GM10248 (cell line): ENCODE measurements at regions not wholly inside any gene's neighbourhood (a gene's known extent, or its start where the extent isn't known, plus 50 kb on each side); places are given as distances from the start of the nearest gene placed in this dataset.

Experiments used
- CTCF ChIA-PET: fragments of 300-600 bp; sonication (Branson Sonifier 250); formaldehyde crosslinking; extraction: SDS; loops from one replicate; lab custom pipeline; 2021; ENCODE audit warnings: antibody characterized with exemption; lab: Yijun Ruan, JAX
- POLR2A ChIA-PET: fragments of 350-650 bp; sonication (Branson Sonifier 250); formaldehyde crosslinking; extraction: SDS; loops from one replicate; lab custom pipeline; 2020; ENCODE audit warnings: antibody characterized with exemption; lab: Yijun Ruan, JAX
- DNase-seq: peaks from one replicate; pipeline ENCODE4 v3.0.0; 2012; ENCODE audit errors: extremely low spot score
- CTCF ChIP-seq: IDR thresholded peaks from 2 replicates; pipeline ENCODE4 v1.5.1; 2012; ENCODE audit warnings: mild to moderate bottlenecking, low read depth; ENCODE audit errors: extremely low read depth, missing control alignments, control extremely low read depth

- no peak for DNase-seq
- ChIA-PET POLR2A (no interaction called here), CTCF (no interaction called here)
- TF ChIP-seq CTCF, result no peak
Measured at GRCh38 chr17:17416007-17416399, 60.8 kb upstream of the MED9 start.

- TF ChIP-seq CTCF, result no peak
- ChIA-PET POLR2A (no interaction called here), CTCF (interaction anchor here (0.7 kb wide), 1 partner anchor 80 kb away, joined by 3 read pairs; no protein-coding TSS in a partner anchor)
- no peak for DNase-seq
Measured at GRCh38 chr17:17416400-17417360, 60.1 kb upstream of the MED9 start.

- ChIA-PET POLR2A (no interaction called here), CTCF (interaction anchor here (0.7 kb wide), 1 partner anchor 79 kb away, joined by 3 read pairs; no protein-coding TSS in a partner anchor)
- DNase-seq, result no peak
- TF ChIP-seq CTCF, result no peak
Measured at GRCh38 chr17:17417718-17418181, 59.0 kb upstream of the MED9 start.

- no peak for TF ChIP-seq CTCF
- DNase-seq, result no peak
- CTCF ChIA-PET, result interaction anchor here (1.1 kb wide), 1 partner anchor 78 kb away, joined by 3 read pairs; no protein-coding TSS in a partner anchor
- POLR2A ChIA-PET, result no interaction called here
Measured at GRCh38 chr17:17419166-17419565, 57.6 kb upstream of the MED9 start.

- no peak for TF ChIP-seq CTCF
- CTCF ChIA-PET, result interaction anchor here (1.1 kb wide), 1 partner anchor 77 kb away, joined by 3 read pairs; no protein-coding TSS in a partner anchor
- POLR2A ChIA-PET, result no interaction called here
- no peak for DNase-seq
Measured at GRCh38 chr17:17419631-17420030, 57.2 kb upstream of the MED9 start.

- CTCF ChIA-PET, result interaction anchor here (1.1 kb wide), 1 partner anchor 77 kb away, joined by 3 read pairs; no protein-coding TSS in a partner anchor
- no peak for TF ChIP-seq CTCF
- POLR2A ChIA-PET, result no interaction called here
- DNase-seq, result no peak
Measured at GRCh38 chr17:17420082-17420481, 56.7 kb upstream of the MED9 start.
